Effector memory CD8-positive, alpha-beta T cell (primary cell): ENCODE measurements at regions not wholly inside any gene's neighbourhood (a gene's known extent, or its start where the extent isn't known, plus 50 kb on each side); places are given as distances from the start of the nearest gene placed in this dataset.
"Not testable (repeated sequence)": the region's sequence is repeated elsewhere in the genome, so short reads cannot be mapped to it uniquely, and the experiment has no call there.

ENCODE experiments used
- ATAC-seq: fragments of 150-1000 bp; cut with Tn5 transposase; replicated peaks from 2 replicates; pipeline ENCODE4 v1.10.0; 2021; ENCODE audit warnings: mild to moderate bottlenecking, moderate library complexity
- DNase-seq, 3 experiments: peaks; one replicate each; pipeline ENCODE4 v3.0.0; 2021
- H3K27ac Mint-ChIP-seq, 2 donors: one replicate each; pipeline ENCODE4 v1.8.0; 2022; ENCODE audit warnings: mild to moderate bottlenecking in 2 of 2, mixed read lengths in 2 of 2, moderate library complexity in 2 of 2
- H3K27me3 Mint-ChIP-seq, 2 donors: one replicate each; pipeline ENCODE4 v1.8.0; 2022; ENCODE audit warnings: mixed read lengths in 2 of 2
- H3K36me3 Mint-ChIP-seq: one replicate; pipeline ENCODE4 v1.8.0; 2022; ENCODE audit warnings: mild to moderate bottlenecking, moderate library complexity, mixed read lengths; ENCODE audit not compliant: insufficient read depth
- H3K4me1 Mint-ChIP-seq, 2 donors: one replicate each; pipeline ENCODE4 v1.8.0; 2022; ENCODE audit warnings: low read depth in 2 of 2, mixed read lengths in 2 of 2
- H3K4me3 Mint-ChIP-seq, 2 donors: one replicate each; pipeline ENCODE4 v1.8.0; 2022; ENCODE audit warnings: mild to moderate bottlenecking in 2 of 2, mixed read lengths in 2 of 2, moderate library complexity in 2 of 2
- H3K9me3 Mint-ChIP-seq, 2 donors: one replicate each; pipeline ENCODE4 v1.8.0; 2022; ENCODE audit warnings: mixed read lengths in 2 of 2

DNA sequence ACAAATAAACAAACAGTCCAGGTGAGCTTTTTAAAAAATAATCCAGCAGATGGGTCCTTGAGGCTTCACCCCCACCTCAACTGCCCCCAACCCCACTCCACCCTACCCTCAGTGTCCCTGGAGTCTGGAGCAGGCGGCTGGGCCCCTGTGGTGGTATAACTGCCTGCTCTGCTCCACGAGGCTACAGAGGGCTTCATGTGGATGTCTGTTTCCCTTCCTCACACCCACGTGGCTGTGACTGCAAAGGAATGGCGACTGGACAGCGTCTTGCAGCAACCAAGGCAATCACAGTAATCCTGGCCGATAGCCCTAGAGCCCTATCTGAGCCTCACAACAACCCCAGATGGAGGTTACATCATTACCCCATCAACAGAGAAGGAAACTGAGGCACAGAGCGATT, 76.5 kb downstream of the SLC2A10 start:
- Mint-ChIP-seq H3K4me3 (no peak overlapping the region), H3K36me3 (no peaks in the 10 kb centered on the region), H3K9me3 (no peaks in the 10 kb centered on the region), H3K27ac (no peak overlapping the region), H3K27me3 (peaks cover 19 to 20% of the 10 kb centered on the region in 2 donors), H3K4me1 (no peaks in the 10 kb centered on the region)
- ATAC-seq (no peak), DNase-seq (no peak)

DNA sequence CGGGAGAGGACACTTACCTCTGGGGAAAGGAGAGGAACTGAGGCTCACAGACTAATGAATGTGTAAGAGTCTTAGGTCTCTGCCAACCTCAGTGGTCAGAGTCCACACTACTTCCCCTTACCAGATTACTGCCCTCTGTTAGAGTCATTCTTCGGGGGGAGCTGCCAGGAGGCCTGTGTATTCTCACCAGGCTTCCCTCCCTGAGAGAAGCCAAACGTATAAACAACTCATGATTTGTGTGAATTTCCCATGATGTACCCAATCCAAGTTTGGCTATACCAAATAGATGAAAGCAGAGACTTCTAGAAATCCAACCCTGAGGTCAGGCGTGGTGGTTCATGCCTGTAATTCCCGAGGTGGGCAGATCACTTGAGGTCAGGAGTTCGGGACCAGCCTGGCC, 77.1 kb downstream of the SLC2A10 start:
- no peak for DNase-seq
- H3K4me1 Mint-ChIP-seq, result no peaks in the 10 kb centered on the region
- no peaks in the 10 kb centered on the region for H3K36me3 Mint-ChIP-seq
- ATAC-seq, result no peak
- H3K27ac Mint-ChIP-seq, result no peak overlapping the region
- no peak overlapping the region for H3K4me3 Mint-ChIP-seq
- H3K27me3 Mint-ChIP-seq, result peaks cover 18 to 19% of the 10 kb centered on the region in 2 donors
- H3K9me3 Mint-ChIP-seq, result no peaks in the 10 kb centered on the region

DNA sequence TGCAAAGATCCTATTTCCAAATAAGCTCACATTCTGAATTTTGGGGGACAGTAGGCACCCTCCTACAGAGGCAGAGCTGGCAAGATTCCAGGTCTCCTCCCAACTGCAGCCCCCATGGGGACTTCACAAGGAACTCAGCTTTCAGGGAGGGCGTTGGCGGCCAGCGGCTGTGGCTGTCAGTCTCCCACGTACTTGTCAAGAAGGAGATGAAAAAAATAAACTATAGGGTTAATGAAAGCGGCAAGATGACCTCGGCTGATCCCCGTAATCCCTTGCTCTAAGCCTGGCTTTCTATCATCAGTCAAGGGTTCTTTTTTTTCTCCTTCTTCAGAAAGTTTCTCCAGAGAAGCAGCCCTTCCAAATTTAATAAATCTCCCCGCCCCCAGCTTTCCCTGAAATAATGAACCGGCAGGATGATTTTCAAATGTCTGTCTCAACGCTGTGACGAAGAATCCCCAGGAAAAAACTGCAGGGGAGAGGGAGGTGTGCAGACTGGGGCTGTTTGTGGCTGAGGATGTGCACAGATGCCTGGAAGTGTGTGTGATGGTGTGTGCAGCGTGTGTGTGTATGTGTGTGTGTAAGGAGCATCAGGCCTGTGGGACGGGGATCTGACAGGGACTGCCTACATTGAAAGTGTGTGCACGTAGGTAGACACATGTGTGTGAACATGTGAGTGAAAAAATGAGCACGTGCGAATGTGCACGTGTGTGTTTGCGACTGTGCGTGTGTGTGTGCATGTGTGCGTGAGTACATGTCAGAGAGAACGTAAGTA, 78.7 kb downstream of the SLC2A10 start:
- Mint-ChIP-seq H3K27ac (no peak overlapping the region), H3K4me3 (no peak overlapping the region), H3K4me1 (no peaks in the 10 kb centered on the region), H3K36me3 (no peaks in the 10 kb centered on the region), H3K27me3 (peaks cover 22 to 28% of the 10 kb centered on the region in 2 donors), H3K9me3 (no peaks in the 10 kb centered on the region)
- DNase-seq, result no peak
- ATAC-seq, result no peak

DNA sequence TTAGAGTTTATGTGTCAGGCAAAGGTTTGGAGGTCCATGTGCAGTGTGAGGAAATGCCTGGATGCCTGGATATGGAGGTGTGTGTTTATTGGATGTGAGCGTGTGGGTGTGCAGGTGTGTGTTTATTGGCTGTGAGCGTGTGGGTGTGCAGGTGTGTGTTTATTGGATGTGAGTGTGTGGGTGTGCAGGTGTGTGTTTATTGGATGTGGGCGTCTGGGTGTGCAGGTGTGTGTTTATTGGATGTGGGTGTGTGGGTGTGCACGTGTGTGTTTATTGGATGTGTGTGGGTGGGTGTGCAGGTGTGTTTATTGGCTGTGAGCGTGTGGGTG, 79.3 kb downstream of the SLC2A10 start:
- not testable (repeated sequence) for H3K36me3 Mint-ChIP-seq, ATAC-seq, DNase-seq, H3K4me3 Mint-ChIP-seq, H3K27ac Mint-ChIP-seq, H3K9me3 Mint-ChIP-seq, H3K4me1 Mint-ChIP-seq
- peaks cover 22 to 28% of the 10 kb centered on the region in 2 donors for H3K27me3 Mint-ChIP-seq

DNA sequence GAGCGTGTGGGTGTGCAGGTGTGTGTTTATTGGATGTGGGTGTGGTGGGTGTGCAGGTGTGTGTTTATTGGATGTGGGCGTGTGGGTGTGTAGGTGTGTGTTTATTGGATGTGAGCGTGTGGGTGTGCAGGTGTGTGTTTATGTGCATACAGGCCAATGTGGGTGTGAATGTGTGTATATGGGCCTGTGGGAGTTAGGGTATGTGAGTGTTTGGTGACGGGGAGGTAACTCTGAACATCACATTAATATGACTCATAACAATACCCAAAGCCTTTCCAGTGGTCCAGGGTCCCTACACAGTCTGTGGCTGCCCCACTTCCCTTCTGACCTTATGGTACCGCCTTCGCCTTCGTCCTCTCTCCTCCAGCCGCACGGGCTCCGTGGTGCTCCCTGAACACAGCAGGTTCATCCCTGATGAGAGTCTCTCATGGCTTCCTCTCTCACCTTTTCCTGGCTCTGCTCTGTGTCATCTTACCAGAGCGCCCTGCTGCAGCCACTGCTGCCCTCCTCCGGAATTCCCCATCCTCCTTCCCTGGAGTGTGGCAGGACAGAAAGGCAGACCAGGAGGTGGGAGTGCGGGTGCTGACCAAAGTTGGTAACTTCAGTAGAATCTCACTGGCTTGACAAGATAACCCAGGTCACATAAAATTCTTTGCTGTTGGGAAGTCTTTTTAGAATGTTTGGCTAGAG, 80.0 kb downstream of the SLC2A10 start:
- Mint-ChIP-seq H3K4me3 (no peak overlapping the region), H3K4me1 (no peaks in the 10 kb centered on the region), H3K9me3 (no peaks in the 10 kb centered on the region), H3K27ac (no peak overlapping the region), H3K27me3 (peaks cover 25 to 33% of the 10 kb centered on the region in 2 donors), H3K36me3 (no peaks in the 10 kb centered on the region)
- DNase-seq (no peak), ATAC-seq (no peak)

DNA sequence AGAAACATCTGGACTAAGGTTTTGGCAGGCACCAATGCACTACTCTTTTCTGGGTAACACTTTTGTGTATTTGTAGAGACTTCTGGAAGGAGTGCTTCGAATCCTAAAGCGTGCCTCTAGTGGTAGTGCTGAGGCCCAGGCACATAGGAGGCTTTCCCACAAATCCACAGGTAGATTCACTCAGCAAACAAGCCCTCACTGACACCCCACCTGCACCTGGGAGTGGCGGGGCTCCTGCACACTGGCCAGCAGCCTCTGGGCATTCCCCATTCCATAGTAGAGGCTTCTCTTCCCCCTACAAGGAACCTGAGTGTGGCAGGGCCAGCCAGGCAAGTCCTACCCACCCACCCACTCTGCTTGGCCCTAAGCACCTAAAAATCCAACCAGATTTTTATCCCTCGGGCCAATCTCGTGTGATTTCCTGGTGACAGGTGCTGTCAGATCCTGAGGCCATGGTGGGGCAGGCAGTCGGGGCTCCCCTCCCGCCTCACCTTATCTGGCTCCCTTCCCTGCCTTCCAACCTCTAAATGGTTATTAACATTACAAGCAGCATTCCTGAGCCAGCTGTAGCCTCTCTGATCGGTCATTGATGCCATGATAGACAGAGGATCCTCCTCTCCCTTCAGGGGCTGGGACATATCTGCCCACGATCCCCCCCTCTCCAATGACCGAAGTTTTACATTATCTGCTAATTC, 82.4 kb downstream of the SLC2A10 start:
- H3K4me1 Mint-ChIP-seq, result no peaks in the 10 kb centered on the region
- DNase-seq (no peak), ATAC-seq (no peak)
- no peak overlapping the region for H3K4me3 Mint-ChIP-seq
- H3K9me3 Mint-ChIP-seq, result no peaks in the 10 kb centered on the region
- H3K36me3 Mint-ChIP-seq, result no peaks in the 10 kb centered on the region
- peaks cover 33 to 39% of the 10 kb centered on the region in 2 donors for H3K27me3 Mint-ChIP-seq
- H3K27ac Mint-ChIP-seq, result no peak overlapping the region

DNA sequence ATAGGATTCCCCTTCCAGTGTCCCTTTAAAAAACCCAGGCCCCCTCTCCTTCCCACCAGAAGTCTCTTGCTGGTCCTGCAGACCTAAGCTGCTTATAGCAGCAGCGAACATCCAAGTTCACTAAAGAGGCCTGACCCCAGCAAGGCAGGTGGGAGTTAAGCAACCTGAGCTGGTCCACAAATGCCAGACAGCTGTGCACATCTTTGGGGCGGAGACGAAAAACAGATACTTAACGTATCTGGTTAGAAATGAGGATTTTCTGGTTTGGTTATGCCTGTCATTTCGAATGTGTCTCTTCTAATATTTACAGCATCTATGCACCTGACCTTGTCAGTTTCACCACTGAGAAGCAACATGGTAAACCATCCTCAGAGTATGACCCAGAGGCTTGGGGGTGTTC, 87.8 kb downstream of the SLC2A10 start:
- Mint-ChIP-seq H3K4me3 (no peak overlapping the region), H3K36me3 (no peaks in the 10 kb centered on the region), H3K4me1 (no peaks in the 10 kb centered on the region), H3K9me3 (no peaks in the 10 kb centered on the region), H3K27ac (no peak overlapping the region), H3K27me3 (peaks cover 52 to 70% of the 10 kb centered on the region in 2 donors)
- no peak for DNase-seq
- ATAC-seq, result no peak

DNA sequence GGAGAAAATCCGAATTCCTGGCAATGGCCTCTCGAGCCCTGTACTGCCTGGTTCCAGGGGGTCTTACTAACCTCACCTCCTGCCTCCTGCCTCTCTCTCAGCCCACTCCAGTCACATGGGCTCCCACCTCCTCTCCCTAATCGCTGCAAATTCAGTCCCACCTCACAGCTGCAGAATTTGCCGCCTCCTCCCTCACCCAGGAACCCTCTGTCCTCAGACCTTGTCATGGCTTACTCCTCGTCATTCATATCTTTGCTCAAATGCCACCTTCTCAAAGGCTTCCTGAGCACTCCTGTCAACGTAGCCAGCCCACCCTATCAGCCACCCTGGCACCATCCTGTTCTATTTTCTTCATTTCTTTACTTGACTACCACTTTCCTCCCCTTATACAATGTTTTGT, 89.0 kb downstream of the SLC2A10 start:
- H3K27me3 Mint-ChIP-seq, result peaks cover 53 to 70% of the 10 kb centered on the region in 2 donors
- DNase-seq (no peak), ATAC-seq (no peak)
- H3K4me3 Mint-ChIP-seq, result no peak overlapping the region
- H3K4me1 Mint-ChIP-seq, result no peaks in the 10 kb centered on the region
- no peak overlapping the region for H3K27ac Mint-ChIP-seq
- no peaks in the 10 kb centered on the region for H3K36me3 Mint-ChIP-seq
- no peaks in the 10 kb centered on the region for H3K9me3 Mint-ChIP-seq

DNA sequence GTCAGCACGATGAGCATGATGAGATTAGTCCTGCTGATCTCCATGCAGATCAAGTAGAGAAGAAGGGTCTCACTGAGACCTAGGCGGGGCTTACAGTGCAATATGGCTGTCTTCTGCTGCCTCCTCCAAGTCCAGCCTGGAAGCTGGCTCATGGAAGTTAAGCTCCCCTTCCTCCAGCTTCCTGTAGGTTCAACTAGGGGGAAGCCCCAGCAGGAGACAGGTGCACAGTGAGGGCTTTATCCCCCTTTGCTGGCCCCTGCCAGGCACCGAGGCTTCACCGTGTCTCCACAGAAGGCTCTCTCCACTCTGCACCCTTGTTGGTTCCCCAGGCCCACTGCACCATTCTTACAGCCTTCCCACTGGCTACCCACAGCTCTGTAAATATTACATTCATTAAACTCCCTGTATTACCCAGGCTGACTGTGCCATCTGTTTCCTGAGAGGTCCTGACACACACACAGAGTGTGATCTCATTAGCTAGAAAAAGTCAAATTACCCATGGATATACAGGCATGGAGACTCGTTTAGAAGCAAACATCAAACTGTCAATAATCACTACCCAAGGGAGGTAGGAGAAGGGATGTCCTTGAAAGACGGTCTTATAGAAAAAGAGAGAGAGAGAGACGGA, 90.4 kb downstream of the SLC2A10 start:
- Mint-ChIP-seq H3K27ac (no peak overlapping the region), H3K9me3 (no peaks in the 10 kb centered on the region), H3K4me3 (no peak overlapping the region), H3K36me3 (no peaks in the 10 kb centered on the region), H3K27me3 (peaks cover 49 to 67% of the 10 kb centered on the region in 2 donors), H3K4me1 (no peaks in the 10 kb centered on the region)
- ATAC-seq (no peak), DNase-seq (no peak)

DNA sequence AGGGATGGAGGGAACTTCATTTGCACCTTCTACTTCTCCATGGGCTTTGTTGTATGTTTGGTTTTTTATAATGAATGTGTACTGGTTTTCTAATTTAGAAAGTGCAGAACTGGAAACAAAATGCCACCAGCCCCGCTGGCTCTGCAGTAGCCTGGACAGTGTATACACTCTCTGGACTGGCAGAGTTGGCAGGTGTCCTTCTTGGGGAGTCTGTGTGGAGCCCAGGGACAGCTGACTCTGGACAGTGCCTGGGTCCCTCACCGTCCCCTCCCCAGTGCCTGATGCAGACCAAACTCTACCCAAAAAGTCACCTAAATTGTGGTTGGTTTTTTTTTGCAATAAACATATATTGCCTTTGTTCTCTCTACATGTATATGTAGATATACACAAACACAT, 91.0 kb downstream of the SLC2A10 start:
- no peak overlapping the region for H3K4me3 Mint-ChIP-seq
- DNase-seq (no peak), ATAC-seq (no peak)
- no peak overlapping the region for H3K27ac Mint-ChIP-seq
- H3K9me3 Mint-ChIP-seq, result no peaks in the 10 kb centered on the region
- no peaks in the 10 kb centered on the region for H3K36me3 Mint-ChIP-seq
- H3K4me1 Mint-ChIP-seq, result no peaks in the 10 kb centered on the region
- H3K27me3 Mint-ChIP-seq, result peaks cover 50 to 67% of the 10 kb centered on the region in 2 donors

DNA sequence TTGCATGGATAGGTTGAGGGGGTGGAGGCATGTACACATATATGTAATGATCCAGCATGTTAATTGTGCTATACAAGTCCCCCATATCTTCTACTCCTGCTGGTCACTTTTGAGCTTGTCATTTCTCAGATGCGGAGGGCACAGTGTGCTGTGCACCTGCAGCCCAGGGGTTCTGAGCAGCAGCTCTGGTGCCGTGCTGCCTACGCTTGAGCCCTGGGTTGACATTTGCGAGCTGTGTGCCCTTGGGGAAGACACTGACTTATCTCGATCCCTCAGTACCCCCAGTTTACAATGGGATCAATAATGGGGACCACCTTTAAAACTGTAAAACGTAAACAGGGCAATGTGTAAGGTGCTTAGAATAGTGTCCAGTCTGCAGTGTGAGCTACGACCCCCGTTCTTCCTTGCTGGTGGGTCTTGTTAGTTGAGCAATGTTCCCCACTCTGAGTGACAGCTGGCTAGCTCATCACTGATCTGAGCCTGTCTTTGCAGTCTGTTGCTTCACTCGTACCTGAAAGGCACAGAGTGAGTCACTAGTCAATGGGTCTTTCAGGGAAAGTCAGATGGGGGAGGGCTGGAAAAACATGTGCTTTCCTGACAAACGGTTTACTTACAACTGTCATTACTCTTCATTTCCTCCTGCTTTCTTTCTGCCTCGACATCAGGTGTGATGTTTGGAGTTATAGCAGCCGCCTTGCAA, 91.7 kb downstream of the SLC2A10 start:
- no peak for ATAC-seq
- H3K27ac Mint-ChIP-seq, result no peak overlapping the region
- no peaks in the 10 kb centered on the region for H3K36me3 Mint-ChIP-seq
- H3K9me3 Mint-ChIP-seq, result no peaks in the 10 kb centered on the region
- H3K4me3 Mint-ChIP-seq, result no peak overlapping the region
- peaks cover 54 to 74% of the 10 kb centered on the region in 2 donors for H3K27me3 Mint-ChIP-seq
- no peaks in the 10 kb centered on the region for H3K4me1 Mint-ChIP-seq
- no peak for DNase-seq

DNA sequence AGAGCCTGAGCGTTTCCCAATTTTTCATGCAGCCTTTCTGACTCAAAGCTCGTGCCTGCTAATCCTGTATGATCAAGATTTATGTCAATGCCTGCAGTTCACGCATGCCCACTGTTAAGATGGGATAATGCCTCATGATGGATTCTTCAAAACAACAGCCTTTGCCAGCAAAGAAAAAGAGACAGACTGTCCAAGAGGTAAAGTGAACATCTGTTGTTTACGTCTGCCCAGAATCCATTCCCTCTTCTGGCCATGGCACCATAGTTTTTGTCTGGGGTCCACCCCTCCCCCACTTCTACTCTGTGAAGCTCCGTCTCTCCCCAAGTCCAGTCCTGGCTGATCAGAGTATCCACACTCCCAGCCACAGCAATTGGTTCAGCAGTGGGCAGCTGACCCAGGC, 91.9 kb upstream of the EYA2 start:
- Mint-ChIP-seq H3K27me3 (peaks cover 47 to 80% of the 10 kb centered on the region in 2 donors), H3K4me3 (no peak overlapping the region), H3K36me3 (no peaks in the 10 kb centered on the region), H3K27ac (no peak overlapping the region), H3K4me1 (no peaks in the 10 kb centered on the region), H3K9me3 (no peaks in the 10 kb centered on the region)
- no peak for DNase-seq
- ATAC-seq, result no peak
